ENCODE measurements at regions not wholly inside any gene's neighbourhood (a gene's known extent, or its start where the extent isn't known, plus 50 kb on each side); places are given as distances from the start of the nearest gene placed in this dataset.

DNA sequence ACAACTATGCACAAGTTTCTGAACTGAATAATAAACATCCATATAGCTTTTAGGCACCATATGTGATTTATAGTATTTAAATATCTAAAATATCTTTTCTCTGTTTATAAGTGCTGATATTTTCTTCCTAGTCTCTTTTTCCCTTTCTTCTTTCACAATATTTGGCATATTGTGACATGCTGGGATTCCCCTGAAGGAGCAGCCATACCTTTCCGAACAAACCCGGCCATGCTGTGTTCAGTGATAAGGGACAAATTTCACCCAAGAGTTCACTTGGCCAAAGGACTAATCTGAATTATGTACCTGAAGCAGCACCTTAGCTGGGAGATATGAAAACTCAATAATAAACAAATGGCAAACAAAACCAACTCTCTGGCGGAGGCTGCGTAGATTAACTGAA is 250.8 kb downstream of the RDH14 start:
- no peak overlapping the region for H3K23ac ChIP-seq (ENCODE audit: insufficient read length)
- ChIA-PET POLR2A (ENCODE audit: partially characterized antibody) (no interaction called here), CTCF (ENCODE audit: partially characterized antibody) (no interaction called here)
- H3K4me1 ChIP-seq (replicated peaks in 1 of 4; ENCODE audit: control insufficient read depth in 3 of 4, insufficient read depth in 4 of 4, low read length in 3 of 4) = no peaks in the 10 kb centered on the region
- no peak for DNase-seq (ENCODE audit: low read depth in 1 of 2, low spot score in 2 of 2)
- no peak overlapping the region for H2AFZ ChIP-seq (ENCODE audit: low read length)
- H4K20me1 ChIP-seq (replicated peaks in 1 of 2; ENCODE audit: control insufficient read depth in 1 of 2, insufficient read depth in 2 of 2, low read length in 2 of 2) = no peaks in the 10 kb centered on the region
- H2BK5ac ChIP-seq (ENCODE audit: low read depth, low read length) = no peak overlapping the region
- H3K4me3 ChIP-seq (ENCODE audit: extremely low read depth in 1 of 4, insufficient read depth in 2 of 4, low read depth in 3 of 4, low read length in 4 of 4) = no peak overlapping the region
- H4K5ac ChIP-seq (ENCODE audit: insufficient read length, low read depth, low read length) = no peak overlapping the region
- H3K14ac ChIP-seq (ENCODE audit: insufficient read length) = no peak overlapping the region
- H3K9me3 ChIP-seq (ENCODE audit: insufficient read depth in 2 of 2, low read depth in 1 of 2, low read length in 1 of 2) = no peaks in the 10 kb centered on the region; a peak in 1 of 4 replicates
- no peak overlapping the region for H2BK12ac ChIP-seq (ENCODE audit: low read depth, low read length)
- H3K27me3 ChIP-seq (replicated peaks in 1 of 4; ENCODE audit: control insufficient read depth in 3 of 4, extremely low read depth in 1 of 4, insufficient read depth in 3 of 4, low read length in 3 of 4) = no peaks in the 10 kb centered on the region
- no peak overlapping the region for H2BK15ac ChIP-seq (ENCODE audit: low read length)
- no peak overlapping the region for H3K4ac ChIP-seq (replicated peaks; ENCODE audit: insufficient read length, low read depth, low read length)
- no peaks in the 10 kb centered on the region for H3K23me2 ChIP-seq (ENCODE audit: low read depth, low read length)
- H3K27ac ChIP-seq (ENCODE audit: low read depth, low read length) = no peak overlapping the region
- H2BK20ac ChIP-seq (ENCODE audit: low read length) = no peak overlapping the region
- no peak overlapping the region for H2AK5ac ChIP-seq (ENCODE audit: low read depth, low read length)
- no peak overlapping the region for H3K18ac ChIP-seq (ENCODE audit: extremely low read depth, low read length)
- no peak overlapping the region for H4K8ac ChIP-seq (ENCODE audit: extremely low read depth, insufficient read depth, low read length)
- no peaks in the 10 kb centered on the region for H3K79me1 ChIP-seq (ENCODE audit: low read depth, low read length)
- H3K79me2 ChIP-seq (ENCODE audit: control insufficient read depth in 1 of 2, insufficient read depth in 2 of 2, low read length in 2 of 2) = no peaks in the 10 kb centered on the region
- FAIRE-seq = no peak
- H4K91ac ChIP-seq (replicated peaks; ENCODE audit: insufficient read length, low read length) = no peak overlapping the region
- no peak overlapping the region for H2BK120ac ChIP-seq (replicated peaks; ENCODE audit: low read depth, low read length)
- H3K9ac ChIP-seq (replicated peaks in 1 of 4; ENCODE audit: extremely low read depth in 1 of 4, low read depth in 3 of 4, low read length in 3 of 4) = no peak overlapping the region
- H3K4me2 ChIP-seq (ENCODE audit: insufficient read depth in 1 of 2, low read depth in 2 of 2, low read length in 2 of 2) = no peak overlapping the region
- no peaks in the 10 kb centered on the region for H3K36me3 ChIP-seq (ENCODE audit: control insufficient read depth in 2 of 4, insufficient read depth in 4 of 4, low read length in 3 of 4)
- WGBS, 2 experiments (ENCODE audit: extremely low coverage in 1 of 2, insufficient coverage in 1 of 2, insufficient read length in 1 of 2, insufficient replicate concordance in 2 of 2, low coverage in 1 of 2, low lambda C conversion rate in 2 of 2, missing lambda C conversion rate in 1 of 2) = 94% methylated on average over 4 of the region's 4 CpGs; no CpG with 5 or more reads in 1 of the 2 experiments
- no peak overlapping the region for H3K56ac ChIP-seq (replicated peaks; ENCODE audit: insufficient read length, low read depth, low read length)
- no peak for TF ChIP-seq CBX5 (IDR thresholded peaks at IDR 0.05; ENCODE audit: low read depth, low read length)
- no peak for TF ChIP-seq CHD2 (IDR thresholded peaks at IDR 0.05; ENCODE audit: low read length)
- TF ChIP-seq HDAC2 (IDR thresholded peaks at IDR 0.05; ENCODE audit: borderline replicate concordance in 1 of 2, low read depth in 2 of 2, low read length in 2 of 2) = no peak
- TF ChIP-seq EP300 (IDR thresholded peaks at IDR 0.05; ENCODE audit: borderline replicate concordance in 1 of 2, low read depth in 2 of 2, low read length in 2 of 2) = no peak
- TF ChIP-seq, protein P1, sequence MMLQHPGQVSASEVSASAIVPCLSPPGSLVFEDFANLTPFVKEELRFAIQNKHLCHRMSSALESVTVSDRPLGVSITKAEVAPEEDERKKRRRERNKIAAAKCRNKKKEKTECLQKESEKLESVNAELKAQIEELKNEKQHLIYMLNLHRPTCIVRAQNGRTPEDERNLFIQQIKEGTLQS (IDR thresholded peaks at IDR 0.05; ENCODE audit: insufficient read depth, low read depth, low read length) = no peak
- no peak for TF ChIP-seq TAF7 (optimal IDR thresholded peaks at IDR 0.05; ENCODE audit: borderline replicate concordance, low read depth, low read length)
- TF ChIP-seq TCF12 (IDR thresholded peaks at IDR 0.05; ENCODE audit: low read depth, low read length) = no peak
- no peak for TF ChIP-seq ASH2L (IDR thresholded peaks at IDR 0.05; ENCODE audit: low read length)
- TF ChIP-seq SP4 (IDR thresholded peaks at IDR 0.05; ENCODE audit: low read length) = no peak
- TF ChIP-seq RFX5 (IDR thresholded peaks at IDR 0.05; ENCODE audit: borderline replicate concordance, low read depth, low read length) = no peak
- TF ChIP-seq FOSL1 (IDR thresholded peaks at IDR 0.05; ENCODE audit: insufficient read depth, low read depth, low read length) = no peak
- TF ChIP-seq TAF1 (IDR thresholded peaks at IDR 0.05; ENCODE audit: low read depth, low read length) = no peak
- no peak for TF ChIP-seq RXRA (IDR thresholded peaks at IDR 0.05; ENCODE audit: insufficient read depth, low read depth, low read length)
- no peak for TF ChIP-seq SIX5 (IDR thresholded peaks at IDR 0.05; ENCODE audit: low read depth, low read length)
- TF ChIP-seq EGR1 (IDR thresholded peaks at IDR 0.05; ENCODE audit: borderline replicate concordance, low read depth, low read length) = no peak
- TF ChIP-seq TBP (IDR thresholded peaks at IDR 0.05; ENCODE audit: low read depth, low read length) = no peak
